Middle frontal gyrus (tissue), 1 donor: ENCODE measurements at regions not wholly inside any gene's neighbourhood (a gene's known extent, or its start where the extent isn't known, plus 50 kb on each side); places are given as distances from the start of the nearest gene placed in this dataset.

Source experiments
- DNase-seq: peaks from one replicate; pipeline ENCODE4 v3.0.0-alpha.2; 2015; ENCODE audit warnings: low spot score; ENCODE audit errors: extremely low spot score

DNA sequence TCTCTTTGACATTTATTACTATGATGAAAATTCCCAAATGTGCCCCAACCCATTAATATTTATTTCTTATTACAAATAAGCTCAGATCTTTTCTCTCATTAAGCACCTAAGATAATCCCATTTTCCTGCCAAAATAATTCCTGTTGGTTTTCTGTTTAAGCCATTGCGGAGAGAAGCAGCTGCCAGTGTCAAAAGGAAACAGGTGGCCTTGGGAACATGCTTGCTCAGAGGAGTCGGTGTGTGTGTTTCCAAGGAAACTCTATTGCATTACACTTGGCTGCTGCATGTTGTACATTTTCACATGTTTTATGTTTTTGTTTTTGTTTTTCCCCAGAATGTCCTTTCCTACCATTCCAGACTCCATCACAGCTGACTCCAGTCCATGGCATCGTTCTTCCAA, 56.4 kb downstream of the CD24 start:
- no peak for DNase-seq

DNA sequence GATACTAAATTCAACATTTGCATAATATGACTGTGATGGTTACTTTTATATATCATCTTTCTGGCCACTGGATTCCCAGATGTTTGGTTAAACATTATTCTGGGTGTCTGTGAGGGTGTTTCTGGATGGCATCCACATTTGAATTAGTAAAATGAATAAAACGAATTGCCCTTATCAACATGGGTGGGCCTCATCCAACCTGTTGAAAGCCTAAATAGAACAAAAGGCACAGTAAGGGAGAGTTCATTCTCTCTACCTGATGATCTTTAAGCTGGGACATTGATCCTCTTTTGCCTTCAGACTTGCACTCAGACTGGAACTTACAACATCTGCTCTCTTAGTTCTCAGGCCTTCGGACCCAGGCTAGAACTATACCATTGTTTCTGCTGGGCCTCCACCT, 57.6 kb downstream of the CD24 start:
- no peak for DNase-seq

DNA sequence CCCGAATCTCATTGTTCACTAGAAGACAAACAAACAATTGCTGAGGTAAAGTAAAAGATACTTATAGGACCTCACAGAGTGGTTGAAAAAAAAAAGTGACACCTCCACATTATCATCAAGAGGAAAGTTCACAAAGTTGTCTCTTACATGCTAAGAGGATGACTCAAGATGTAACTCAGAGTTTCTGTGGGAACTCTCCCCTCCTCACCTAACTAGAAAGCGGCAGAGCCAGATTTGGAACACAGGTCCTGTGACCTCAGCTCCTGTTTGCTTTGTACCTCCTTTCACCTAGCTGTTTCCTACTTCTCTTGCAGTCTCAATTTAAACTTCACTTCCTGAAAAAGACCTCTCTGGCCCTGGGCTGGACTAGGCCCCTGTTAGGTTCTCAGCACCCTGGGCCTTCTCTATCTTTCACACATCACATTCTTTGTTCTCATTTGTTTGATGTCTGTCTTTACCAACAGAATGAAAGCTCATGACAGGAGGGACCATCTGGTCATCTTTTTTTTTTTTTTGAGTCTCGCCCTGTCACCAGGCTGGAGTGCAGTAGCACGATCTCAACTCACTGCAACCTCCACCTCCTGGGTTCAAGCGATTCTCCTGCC, 60.8 kb downstream of the CD24 start:
- DNase-seq: no peak

- DNase-seq: no peak
Measured at GRCh38 chr6:106913111-106913510, 61.4 kb downstream of the CD24 start.

- DNase-seq: no peak
Measured at GRCh38 chr6:106912091-106912490, 62.4 kb downstream of the CD24 start.

DNA sequence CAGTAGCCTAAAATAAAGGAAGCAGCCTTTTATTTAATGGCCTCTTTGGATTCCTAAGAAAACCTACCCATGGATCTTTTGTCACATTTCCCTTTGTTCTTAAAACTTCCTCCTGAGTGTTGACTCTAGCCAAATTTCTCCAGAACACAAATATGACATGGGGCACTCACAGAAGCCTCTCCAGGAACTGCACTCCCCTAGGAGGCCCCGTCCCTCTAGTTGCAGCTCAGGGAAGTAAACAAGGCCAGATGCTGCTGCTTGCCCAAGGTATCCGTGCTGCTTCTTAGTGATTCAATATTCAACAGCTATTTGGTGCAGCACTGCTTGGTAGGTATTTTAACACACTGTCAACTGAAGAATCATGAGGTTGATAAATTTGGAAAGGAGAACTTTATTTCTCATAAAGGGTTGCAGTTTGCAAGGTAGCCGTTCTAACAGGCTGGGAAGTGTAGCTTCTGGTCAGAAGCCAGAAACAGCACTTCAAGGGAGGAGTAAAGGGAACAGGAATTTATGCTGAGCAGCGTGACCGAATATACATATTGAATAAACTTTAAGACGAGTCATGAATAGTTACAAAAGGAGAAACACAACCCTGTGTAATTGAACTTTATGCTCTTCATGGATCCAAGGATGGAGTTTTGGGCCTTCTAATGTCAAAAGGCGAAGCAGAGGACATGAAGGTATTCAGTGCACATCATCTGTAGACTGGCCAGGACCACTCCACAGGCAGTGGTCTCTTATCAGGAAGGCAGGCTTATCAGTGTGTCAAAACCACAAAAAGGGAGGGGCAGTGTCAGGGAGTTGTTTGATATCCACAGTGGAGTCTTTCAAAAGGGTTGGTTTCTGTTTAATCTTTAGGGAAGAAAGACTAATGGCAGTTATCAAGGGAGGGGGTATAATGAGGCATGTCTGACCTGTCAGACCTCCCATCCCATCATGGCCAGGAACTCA, 63.3 kb downstream of the CD24 start:
- no peak for DNase-seq

DNA sequence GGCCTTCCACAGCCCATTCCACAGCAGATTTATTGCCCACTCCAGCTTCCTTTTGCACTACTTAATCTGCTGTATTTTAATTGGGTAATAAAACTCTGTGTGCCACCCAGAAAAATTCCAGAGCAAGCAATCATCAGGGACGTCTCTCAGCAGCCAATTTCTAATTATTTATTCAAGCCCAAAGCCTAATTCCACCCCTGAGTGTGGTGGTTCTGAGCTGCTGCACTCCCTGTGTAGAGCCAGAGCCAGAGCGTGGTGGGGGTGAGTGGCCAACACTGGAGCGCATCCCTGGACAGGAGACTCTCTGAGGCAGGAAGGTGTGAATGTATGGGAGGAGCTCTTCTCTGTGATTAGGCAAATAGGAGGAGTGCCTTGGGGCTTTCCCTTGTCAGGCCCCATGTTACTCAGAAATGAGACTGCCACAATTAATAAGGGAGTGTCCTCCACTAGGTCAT, 66.1 kb downstream of the CD24 start:
- DNase-seq: no peak

DNA sequence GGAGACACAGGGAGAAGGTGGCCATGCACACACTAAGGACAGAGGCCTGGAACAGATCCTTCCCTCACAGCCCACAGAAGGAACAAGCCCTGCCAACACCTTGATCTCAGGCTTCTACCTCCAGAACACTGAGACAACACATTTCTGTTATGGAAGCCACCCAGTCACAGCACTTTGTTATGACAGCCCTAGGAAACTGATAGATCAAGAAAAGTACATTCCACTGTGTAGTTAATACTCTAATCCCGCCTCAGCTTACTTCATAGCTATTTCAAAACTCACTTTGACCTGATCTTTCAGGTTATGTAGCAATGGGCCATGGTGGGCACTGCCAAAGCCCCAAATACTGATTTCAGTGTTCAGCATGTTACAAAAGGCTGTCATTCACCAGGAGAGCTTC, 66.8 kb downstream of the CD24 start:
- no peak for DNase-seq

- DNase-seq: no peak
Measured at GRCh38 chr6:106906232-106906631, 68.3 kb downstream of the CD24 start.

DNA sequence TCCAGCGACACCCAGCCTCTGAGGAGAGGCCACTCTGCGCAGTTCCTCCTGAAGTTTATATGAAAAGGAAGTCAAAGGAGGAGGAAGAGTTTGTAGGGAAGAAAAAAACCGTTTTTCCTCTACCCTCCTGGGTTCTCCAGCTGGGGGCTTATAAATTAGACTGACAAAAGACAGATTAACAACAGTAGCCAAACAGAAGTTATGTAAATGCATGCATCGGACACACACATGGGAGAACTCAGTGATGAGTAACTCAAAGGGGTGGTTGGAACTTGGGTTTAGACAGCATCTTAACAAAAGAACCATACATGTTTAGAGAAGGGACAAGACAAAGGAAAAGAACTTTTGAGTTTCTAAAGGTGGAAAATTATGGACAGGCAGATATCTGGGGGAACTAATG, 71.2 kb downstream of the CD24 start:
- DNase-seq: no peak

DNA sequence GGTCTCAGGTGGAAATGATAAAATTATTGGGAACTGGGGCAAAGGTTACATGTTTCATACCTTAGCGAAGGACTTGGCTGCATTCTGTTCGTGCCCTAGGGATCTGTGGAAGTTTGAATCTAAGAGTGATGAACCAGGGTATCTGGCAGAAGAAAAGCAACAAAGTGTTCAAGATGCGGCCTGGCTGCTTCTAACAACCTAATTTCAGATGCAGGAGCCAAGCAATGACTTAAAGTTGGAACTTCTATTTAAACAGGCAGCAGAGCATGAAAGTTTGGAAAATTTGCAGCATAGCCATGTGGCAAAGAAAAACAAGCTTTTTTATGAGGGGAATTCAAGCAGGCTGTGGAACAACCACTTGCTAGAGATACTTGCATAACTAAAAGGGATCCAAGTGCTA, 73.5 kb downstream of the CD24 start:
- DNase-seq: no peak

DNA sequence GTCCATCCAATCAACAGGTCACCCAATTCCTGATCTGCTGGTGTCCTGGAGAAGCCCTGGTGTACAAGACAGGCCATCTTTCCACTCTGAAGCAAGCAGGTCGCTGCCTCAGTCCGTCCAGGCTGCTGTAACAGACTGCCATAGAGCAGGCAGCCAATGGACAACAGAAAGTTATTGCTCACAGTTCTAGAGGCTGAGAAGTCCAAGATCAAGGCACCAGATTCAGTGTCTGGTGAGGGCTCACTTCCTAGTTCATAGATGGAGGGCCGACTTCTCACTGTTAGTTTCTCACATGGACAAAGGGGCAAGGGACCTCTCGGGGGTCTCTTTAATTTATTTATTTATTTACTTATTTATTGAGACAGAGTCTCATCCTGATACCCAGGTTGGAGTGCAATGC, 74.8 kb downstream of the CD24 start:
- no peak for DNase-seq

DNA sequence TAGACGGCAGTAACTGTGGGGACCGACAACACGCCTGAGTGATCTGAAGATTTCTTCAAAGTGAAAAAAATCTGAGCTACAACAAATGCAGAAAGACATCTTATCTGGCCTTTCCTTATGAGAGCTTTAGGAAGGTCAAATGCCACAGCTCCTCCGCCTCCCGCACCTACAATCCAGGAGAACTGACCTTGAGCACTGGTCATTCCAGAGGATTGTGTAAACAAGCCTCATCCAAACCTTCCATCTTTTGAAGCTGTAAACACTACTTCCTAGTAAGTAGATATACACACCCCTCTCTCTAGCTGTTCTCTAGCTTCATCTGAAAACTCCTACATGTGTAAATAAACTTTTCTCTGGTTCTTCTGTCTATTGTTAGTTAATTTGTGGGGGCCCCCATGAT, 76.9 kb downstream of the CD24 start:
- DNase-seq: no peak

GRCh38 chr6:106895703-106896040, 78.9 kb downstream of the CD24 start:
- no peak for DNase-seq

DNA sequence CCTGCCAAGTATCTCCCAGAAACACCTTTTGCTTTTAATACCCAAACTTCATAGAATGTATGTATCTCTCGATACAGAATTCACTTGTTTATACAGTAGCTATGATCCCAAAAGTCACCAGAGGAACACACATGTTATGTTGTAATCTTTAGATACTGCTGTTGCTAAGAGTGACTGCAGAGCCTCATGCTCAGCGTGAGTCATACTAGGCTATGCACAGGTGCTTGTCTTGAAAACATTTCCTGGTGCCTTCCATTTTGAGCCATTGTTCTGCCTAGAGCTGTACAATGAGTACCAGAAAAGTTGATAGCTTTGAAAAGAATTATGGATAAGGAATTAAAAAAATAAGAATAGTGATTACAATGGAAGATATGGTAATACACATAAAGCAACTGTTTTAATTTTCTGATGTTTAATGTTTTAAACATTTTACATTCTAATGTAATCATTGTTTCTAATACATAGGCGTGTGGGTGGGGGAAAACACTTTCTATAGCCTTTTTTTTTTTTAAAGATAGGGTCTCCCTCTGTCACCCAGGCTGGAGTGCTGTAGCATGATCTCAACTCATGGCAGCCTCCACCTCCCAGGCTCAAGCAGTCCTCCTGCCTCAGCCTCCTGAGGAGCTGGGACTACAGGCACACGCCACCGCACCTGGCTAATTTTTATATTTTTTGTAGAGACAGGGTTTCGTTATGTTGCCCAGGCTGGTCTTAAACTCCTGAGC, 79.4 kb downstream of the CD24 start:
- DNase-seq: no peak

DNA sequence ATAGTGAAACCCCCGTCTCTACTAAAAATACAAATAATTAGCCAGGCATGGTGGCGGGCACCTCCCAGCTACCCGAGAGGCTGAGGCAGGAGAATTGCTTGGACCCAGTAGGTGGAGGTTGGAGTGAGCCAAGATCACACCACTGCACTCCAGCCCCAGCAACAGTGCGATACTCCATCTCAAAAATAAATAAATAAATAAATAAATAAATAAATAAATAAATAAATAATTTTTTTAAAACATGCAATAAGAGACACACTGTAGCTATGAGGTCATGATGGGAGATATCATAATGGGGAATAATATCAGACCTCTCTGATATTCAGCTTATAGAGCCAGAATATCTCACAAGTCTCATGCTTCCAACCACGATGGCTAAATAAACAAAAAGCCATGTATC, 82.3 kb downstream of the CD24 start:
- no peak for DNase-seq

- DNase-seq: no peak
Measured at GRCh38 chr6:106890447-106890846, 84.1 kb downstream of the CD24 start.

DNA sequence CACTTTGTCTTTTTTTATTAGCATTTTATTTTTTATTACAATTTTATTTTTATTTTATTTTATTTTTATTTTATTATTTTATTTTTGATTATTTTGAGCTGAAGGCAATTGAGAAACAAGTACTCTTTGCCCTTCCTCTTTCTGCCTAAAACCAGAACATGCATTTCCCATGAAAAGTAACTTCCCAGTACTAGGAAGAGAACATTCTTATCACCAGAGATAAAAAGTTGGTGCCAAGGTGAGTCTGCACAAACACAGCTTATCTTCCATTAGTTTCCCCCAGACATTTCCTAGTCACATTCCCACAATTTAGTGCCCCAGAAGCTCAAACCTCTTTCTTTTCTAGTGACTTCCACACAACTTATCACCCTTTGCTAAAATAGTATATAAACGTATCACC, 84.8 kb downstream of the CD24 start:
- DNase-seq: no peak

GRCh38 chr6:106886922-106887797, 87.4 kb downstream of the CD24 start:
- DNase-seq: no peak

DNA sequence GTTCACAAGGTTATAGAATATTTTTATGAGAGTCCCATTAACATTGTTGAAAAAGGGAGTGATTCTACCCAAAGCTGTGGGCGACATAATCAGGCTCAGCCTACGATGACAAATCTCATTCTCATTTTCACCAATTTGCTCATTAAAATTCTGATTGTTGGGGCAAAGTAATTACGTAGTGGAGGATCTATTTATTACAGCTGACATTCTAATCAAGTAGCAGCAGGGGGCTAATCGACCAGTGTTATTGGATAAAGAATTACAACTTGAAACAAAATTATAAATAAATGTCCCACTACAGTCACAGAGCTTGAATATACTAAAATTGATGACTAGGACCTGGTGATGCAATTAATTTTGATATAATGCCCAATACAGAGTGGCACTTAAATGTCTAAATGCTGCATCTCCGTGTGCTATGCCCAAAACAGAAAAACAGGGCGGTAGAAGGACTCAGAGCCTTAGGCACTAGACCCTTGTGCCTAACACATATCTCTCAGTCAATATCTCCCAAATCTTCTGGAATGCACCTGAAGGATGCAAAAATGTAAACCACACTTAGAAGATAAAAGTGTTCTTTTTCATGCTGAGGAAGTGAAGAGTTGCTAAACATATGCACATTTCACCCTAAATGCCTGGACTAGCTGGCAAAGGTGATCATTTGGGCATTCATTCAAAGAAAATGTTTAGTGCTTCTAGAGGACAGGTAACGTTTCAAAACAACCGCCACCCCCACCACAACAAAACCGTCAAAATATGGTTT, 88.3 kb downstream of the CD24 start:
- DNase-seq: no peak

GRCh38 chr6:106885679-106886078, 88.8 kb downstream of the CD24 start:
- DNase-seq: no peak
